ENCODE measurements at regions not wholly inside any gene's neighbourhood (a gene's known extent, or its start where the extent isn't known, plus 50 kb on each side); places are given as distances from the start of the nearest gene placed in this dataset.

- ATAC-seq (ENCODE audit: insufficient number of reproducible peaks, low FRiP score, low read depth), result no peak
- Histone ChIP-seq H3K36me3 (no peaks in the 10 kb centered on the region), H3K4me3 (no peak overlapping the region), H3K9me3 (no peaks in the 10 kb centered on the region), H3K27me3 (replicated peaks; ENCODE audit: insufficient read depth) (no peaks in the 10 kb centered on the region), H3K4me1 (ENCODE audit: control insufficient read depth in 1 of 2, low read depth in 2 of 2) (no peaks in the 10 kb centered on the region), H3K27ac (no peak overlapping the region)
- TF ChIP-seq, protein P1, sequence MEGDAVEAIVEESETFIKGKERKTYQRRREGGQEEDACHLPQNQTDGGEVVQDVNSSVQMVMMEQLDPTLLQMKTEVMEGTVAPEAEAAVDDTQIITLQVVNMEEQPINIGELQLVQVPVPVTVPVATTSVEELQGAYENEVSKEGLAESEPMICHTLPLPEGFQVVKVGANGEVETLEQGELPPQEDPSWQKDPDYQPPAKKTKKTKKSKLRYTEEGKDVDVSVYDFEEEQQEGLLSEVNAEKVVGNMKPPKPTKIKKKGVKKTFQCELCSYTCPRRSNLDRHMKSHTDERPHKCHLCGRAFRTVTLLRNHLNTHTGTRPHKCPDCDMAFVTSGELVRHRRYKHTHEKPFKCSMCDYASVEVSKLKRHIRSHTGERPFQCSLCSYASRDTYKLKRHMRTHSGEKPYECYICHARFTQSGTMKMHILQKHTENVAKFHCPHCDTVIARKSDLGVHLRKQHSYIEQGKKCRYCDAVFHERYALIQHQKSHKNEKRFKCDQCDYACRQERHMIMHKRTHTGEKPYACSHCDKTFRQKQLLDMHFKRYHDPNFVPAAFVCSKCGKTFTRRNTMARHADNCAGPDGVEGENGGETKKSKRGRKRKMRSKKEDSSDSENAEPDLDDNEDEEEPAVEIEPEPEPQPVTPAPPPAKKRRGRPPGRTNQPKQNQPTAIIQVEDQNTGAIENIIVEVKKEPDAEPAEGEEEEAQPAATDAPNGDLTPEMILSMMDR (IDR thresholded peaks at IDR 0.05), result no peak
- no peak for DNase-seq (ENCODE audit: low spot score)
These were observed 270.9 kb upstream of the SKOR2 start for GRCh38 chr18:47522359-47522758.

DNA sequence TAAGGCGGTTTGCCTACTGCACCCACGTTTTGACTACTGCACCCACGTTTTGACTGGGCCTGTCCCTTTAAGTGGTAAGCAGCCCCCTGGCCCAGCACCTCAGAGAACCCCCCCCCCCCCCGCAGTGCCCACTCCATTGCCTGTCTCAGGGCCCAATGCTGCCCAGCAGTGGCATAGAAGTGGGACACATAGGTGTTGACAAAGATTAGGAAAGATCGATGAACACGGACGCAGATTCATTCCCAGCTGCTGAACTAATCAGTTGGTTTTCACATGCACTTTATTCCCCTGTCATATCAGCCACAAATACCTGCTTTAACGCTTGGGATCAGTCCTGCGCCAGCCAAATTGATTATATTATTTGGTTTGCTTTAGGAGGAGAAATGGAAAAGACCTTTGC lies 268.8 kb upstream of the SKOR2 start:
- no peak overlapping the region for H3K4me3 ChIP-seq
- no peaks in the 10 kb centered on the region for H3K9me3 ChIP-seq
- TF ChIP-seq, protein P1 (IDR thresholded peaks at IDR 0.05), result no peak
- no peaks in the 10 kb centered on the region for H3K27me3 ChIP-seq (replicated peaks; ENCODE audit: insufficient read depth)
- no peak for ATAC-seq (ENCODE audit: insufficient number of reproducible peaks, low FRiP score, low read depth)
- no peak overlapping the region for H3K27ac ChIP-seq
- DNase-seq (ENCODE audit: low spot score), result no peak
- H3K36me3 ChIP-seq, result no peaks in the 10 kb centered on the region
- no peaks in the 10 kb centered on the region for H3K4me1 ChIP-seq (ENCODE audit: control insufficient read depth in 1 of 2, low read depth in 2 of 2)

DNA sequence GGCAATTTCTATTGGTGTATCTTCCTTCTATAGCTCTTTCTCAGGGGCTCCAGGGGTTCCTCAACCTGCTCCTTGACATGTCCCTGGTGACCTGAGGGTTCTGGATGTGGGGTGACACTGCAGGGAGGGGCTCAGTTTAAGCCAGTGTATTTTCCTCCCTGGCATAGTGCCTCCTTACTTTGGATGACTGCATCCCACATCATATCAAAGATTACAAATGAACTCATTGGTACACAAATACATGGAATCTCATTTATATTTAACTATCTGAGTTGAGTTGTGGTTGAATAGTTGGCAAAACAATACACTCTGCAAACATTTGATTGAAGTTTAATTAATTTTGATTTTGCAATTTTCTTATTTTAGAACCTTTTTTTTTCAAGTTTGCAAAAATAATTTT lies 268.2 kb upstream of the SKOR2 start:
- Histone ChIP-seq H3K4me1 (ENCODE audit: control insufficient read depth in 1 of 2, low read depth in 2 of 2) (no peaks in the 10 kb centered on the region), H3K27me3 (replicated peaks; ENCODE audit: insufficient read depth) (no peaks in the 10 kb centered on the region), H3K9me3 (no peaks in the 10 kb centered on the region), H3K4me3 (no peak overlapping the region), H3K36me3 (no peaks in the 10 kb centered on the region), H3K27ac (no peak overlapping the region)
- TF ChIP-seq, protein P1 (IDR thresholded peaks at IDR 0.05), result no peak
- no peak for DNase-seq (ENCODE audit: low spot score)
- ATAC-seq (ENCODE audit: insufficient number of reproducible peaks, low FRiP score, low read depth), result no peak

GRCh38 chr18:47519277-47519676 lies 267.8 kb upstream of the SKOR2 start:
- H3K36me3 ChIP-seq, result no peaks in the 10 kb centered on the region
- H3K27me3 ChIP-seq (replicated peaks; ENCODE audit: insufficient read depth), result no peaks in the 10 kb centered on the region
- H3K4me3 ChIP-seq, result no peak overlapping the region
- H3K9me3 ChIP-seq, result no peaks in the 10 kb centered on the region
- no peak overlapping the region for H3K27ac ChIP-seq
- ATAC-seq (ENCODE audit: insufficient number of reproducible peaks, low FRiP score, low read depth) (no peak), DNase-seq (ENCODE audit: low spot score) (no peak)
- no peaks in the 10 kb centered on the region for H3K4me1 ChIP-seq (ENCODE audit: control insufficient read depth in 1 of 2, low read depth in 2 of 2)
- TF ChIP-seq, protein P1 (IDR thresholded peaks at IDR 0.05), result no peak

- H3K9me3 ChIP-seq, result no peaks in the 10 kb centered on the region
- no peak overlapping the region for H3K4me3 ChIP-seq
- no peak for DNase-seq (ENCODE audit: low spot score)
- H3K27ac ChIP-seq, result no peak overlapping the region
- ATAC-seq (ENCODE audit: insufficient number of reproducible peaks, low FRiP score, low read depth), result no peak
- H3K4me1 ChIP-seq (ENCODE audit: control insufficient read depth in 1 of 2, low read depth in 2 of 2), result no peaks in the 10 kb centered on the region
- TF ChIP-seq, protein P1 (IDR thresholded peaks at IDR 0.05), result no peak
- no peaks in the 10 kb centered on the region for H3K27me3 ChIP-seq (replicated peaks; ENCODE audit: insufficient read depth)
- H3K36me3 ChIP-seq, result no peaks in the 10 kb centered on the region
These were observed 262.2 kb upstream of the SKOR2 start for GRCh38 chr18:47513614-47514013.

Measured in thoracic aorta (tissue), 2 donors.